Panc1 (cell line): ENCODE measurements at regions not wholly inside any gene's neighbourhood (a gene's known extent, or its start where the extent isn't known, plus 50 kb on each side); places are given as distances from the start of the nearest gene placed in this dataset.

Experiments
- ATAC-seq: fragments of 200-7000 bp; cut with Tn5 transposase; 2 replicates; pipeline ENCODE4 v1.9.1; 2020; ENCODE audit warnings: mild to moderate bottlenecking, moderate library complexity
- BruUV-seq: library from RNA; stranded (reverse); fragments of 400-500 nt; replicated peaks from 2 replicates; lab custom pipeline; 2021; lab: Mats Ljungman, UMichigan
- CTCF ChIA-PET: fragments of 300-600 bp; sonication (Branson Sonifier 250); formaldehyde crosslinking; loops from one replicate; lab custom pipeline; 2022; ENCODE audit warnings: antibody characterized with exemption; lab: Charles Lee
- POLR2A ChIA-PET: fragments of 300-600 bp; sonication (Branson Sonifier 250); formaldehyde crosslinking; loops from one replicate; lab custom pipeline; 2022; ENCODE audit warnings: antibody characterized with exemption; lab: Charles Lee
- DNase-seq: peaks from one replicate; pipeline ENCODE4 v3.0.0-alpha.2; 2010; ENCODE audit warnings: low read depth, low spot score
- H3K27ac ChIP-seq: 2 replicates; pipeline ENCODE4 v1.5.1; 2011; ENCODE audit warnings: mild to moderate bottlenecking, low read length, inconsistent platforms
- H3K27me3 ChIP-seq: fragments of 200-500 bp; sonication (Bioruptor generic); 2 replicates; pipeline ENCODE4 v1.6.0; 2014; ENCODE audit warnings: low read length, inconsistent platforms; ENCODE audit not compliant: control insufficient read depth, insufficient read depth
- H3K36me3 ChIP-seq: fragments of 200-500 bp; sonication (Bioruptor generic); 2 replicates; pipeline ENCODE4 v1.5.1; 2014; ENCODE audit warnings: inconsistent platforms, mild to moderate bottlenecking, low read length, moderate library complexity; ENCODE audit not compliant: control insufficient read depth, insufficient read depth
- H3K4me1 ChIP-seq: 2 replicates; pipeline ENCODE4 v1.5.1; 2011; ENCODE audit warnings: inconsistent platforms, mild to moderate bottlenecking, low read length, moderate library complexity; ENCODE audit not compliant: control insufficient read depth, insufficient read depth
- H3K4me3 ChIP-seq, 2 experiments: 2 replicates each; pipeline ENCODE4 v1.5.1; 2011 to 2012; ENCODE audit warnings: low read depth in 2 of 2, low read length in 2 of 2, mild to moderate bottlenecking in 2 of 2, inconsistent platforms in 1 of 2, moderate library complexity in 1 of 2
- H3K9me3 ChIP-seq: fragments of 200-500 bp; sonication (Bioruptor generic); 2 replicates; pipeline ENCODE4 v1.5.1; 2014; ENCODE audit warnings: low read depth, mild to moderate bottlenecking, inconsistent platforms, low read length, moderate library complexity; ENCODE audit not compliant: control insufficient read depth, insufficient read depth
- POLR2AphosphoS5 ChIP-seq: IDR thresholded peaks from 2 replicates; pipeline ENCODE4 v1.6.1; 2012; ENCODE audit warnings: mild to moderate bottlenecking, low read depth, low read length, moderate library complexity
- SIN3A ChIP-seq: IDR thresholded peaks from 2 replicates; pipeline ENCODE4 v1.6.1; 2012; ENCODE audit warnings: low read depth, mild to moderate bottlenecking, low read length, moderate library complexity, borderline replicate concordance; ENCODE audit not compliant: insufficient read depth
- TCF7L2 ChIP-seq: IDR thresholded peaks from 2 replicates; pipeline ENCODE4 v1.6.1; 2011; ENCODE audit warnings: mild to moderate bottlenecking, low read depth, low read length, inconsistent platforms
- in situ Hi-C: cut with HindIII; loops from 2 replicates; pipeline ENCODE4 v1.10.0; 2016; ENCODE audit warnings: low sequenced_read_pairs, low pct_unique_long_range_greater_than_20kb
- intact Hi-C: fragments of 100-400 bp; cut with micrococcal nuclease; formaldehyde crosslinking; loops from one replicate; pipeline ENCODE4 v1.10.0; 2022; ENCODE audit not compliant: unreplicated experiment
- TF ChIP-seq, protein P1 (sequence below), 2 experiments: IDR thresholded peaks; 2 replicates each; pipeline ENCODE4 v1.6.1; 2011 to 2012; ENCODE audit warnings: low read depth in 2 of 2, control low read depth in 1 of 2, low read length in 1 of 2, mild to moderate bottlenecking in 1 of 2, moderate library complexity in 1 of 2; ENCODE audit not compliant: insufficient read depth in 1 of 2
- TF ChIP-seq, protein P2 (sequence below): fragments of 450-650 bp; IDR thresholded peaks from 2 replicates; pipeline ENCODE4 v1.5.1; 2017; ENCODE audit warnings: mild to moderate bottlenecking

DNA sequence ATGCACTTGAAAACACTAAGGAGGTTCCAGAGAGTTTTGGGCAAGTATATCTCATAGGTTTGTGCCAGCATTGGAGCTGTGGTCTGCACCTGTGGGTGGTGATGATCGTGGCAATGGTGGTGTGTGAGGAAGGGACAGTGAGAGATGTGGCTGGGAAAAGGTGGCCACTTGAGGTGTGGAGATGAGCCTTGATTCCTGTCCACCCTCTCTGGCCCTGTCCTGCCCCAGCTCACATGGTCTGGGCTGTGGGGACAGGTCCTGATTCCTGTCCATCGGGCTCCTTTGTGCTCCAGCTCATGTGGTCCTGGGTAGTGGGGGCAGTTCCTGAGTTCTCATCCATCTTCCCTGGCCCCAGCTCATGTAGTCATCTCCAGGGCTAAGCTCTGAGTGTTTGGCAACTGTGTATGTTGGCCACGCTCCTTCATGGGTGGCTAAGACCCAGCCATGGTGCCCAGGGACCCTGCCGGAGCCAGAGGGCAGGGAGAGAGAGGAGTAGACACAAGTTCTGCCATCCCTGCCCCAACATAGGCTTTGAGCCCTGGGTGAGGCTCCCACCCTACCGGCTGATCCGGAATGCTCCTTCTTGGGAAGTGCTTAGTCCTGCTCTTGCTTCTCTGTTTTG, 294.4 kb upstream of the HDAC4 start:
- ATAC-seq (no peak), DNase-seq (no peak)
- Histone ChIP-seq H3K27ac (no peak overlapping the region), H3K4me3 (no peak overlapping the region), H3K36me3 (no peaks in the 10 kb centered on the region), H3K9me3 (no peaks in the 10 kb centered on the region), H3K4me1 (no peaks in the 10 kb centered on the region), H3K27me3 (no peaks in the 10 kb centered on the region; the same call in 1 of the 2 replicates)
- in situ Hi-C loops (no loop called here), intact Hi-C loops (no loop called here)
- no TSS peak for BruUV-seq
- CTCF ChIA-PET, result no interaction called here
- POLR2A ChIA-PET, result no interaction called here
- TF ChIP-seq POLR2AphosphoS5 (no peak), TCF7L2 (no peak)

DNA sequence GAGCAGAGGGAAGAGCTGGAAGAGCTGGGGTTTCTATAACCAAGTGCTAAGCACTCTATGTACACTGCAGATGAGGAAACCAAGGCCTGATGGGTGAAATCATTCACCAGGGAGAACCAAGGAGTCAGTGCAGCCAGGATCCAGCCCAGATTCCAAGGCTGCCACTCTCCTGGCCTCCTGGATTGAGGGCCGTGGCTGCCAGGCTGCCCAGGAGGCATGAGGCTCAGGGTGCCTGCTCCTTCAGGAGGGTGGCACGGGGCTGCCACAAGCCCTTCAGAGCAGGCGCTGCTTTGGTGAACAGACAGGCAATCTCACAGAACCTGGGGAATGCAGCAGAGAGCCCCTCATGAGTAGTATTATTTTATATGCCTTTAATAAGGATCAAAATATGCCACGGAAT, 293.7 kb upstream of the HDAC4 start:
- H3K4me3 ChIP-seq, result no peak overlapping the region
- no peaks in the 10 kb centered on the region for H3K36me3 ChIP-seq
- no peak overlapping the region for H3K27ac ChIP-seq
- TF ChIP-seq, protein P1, sequence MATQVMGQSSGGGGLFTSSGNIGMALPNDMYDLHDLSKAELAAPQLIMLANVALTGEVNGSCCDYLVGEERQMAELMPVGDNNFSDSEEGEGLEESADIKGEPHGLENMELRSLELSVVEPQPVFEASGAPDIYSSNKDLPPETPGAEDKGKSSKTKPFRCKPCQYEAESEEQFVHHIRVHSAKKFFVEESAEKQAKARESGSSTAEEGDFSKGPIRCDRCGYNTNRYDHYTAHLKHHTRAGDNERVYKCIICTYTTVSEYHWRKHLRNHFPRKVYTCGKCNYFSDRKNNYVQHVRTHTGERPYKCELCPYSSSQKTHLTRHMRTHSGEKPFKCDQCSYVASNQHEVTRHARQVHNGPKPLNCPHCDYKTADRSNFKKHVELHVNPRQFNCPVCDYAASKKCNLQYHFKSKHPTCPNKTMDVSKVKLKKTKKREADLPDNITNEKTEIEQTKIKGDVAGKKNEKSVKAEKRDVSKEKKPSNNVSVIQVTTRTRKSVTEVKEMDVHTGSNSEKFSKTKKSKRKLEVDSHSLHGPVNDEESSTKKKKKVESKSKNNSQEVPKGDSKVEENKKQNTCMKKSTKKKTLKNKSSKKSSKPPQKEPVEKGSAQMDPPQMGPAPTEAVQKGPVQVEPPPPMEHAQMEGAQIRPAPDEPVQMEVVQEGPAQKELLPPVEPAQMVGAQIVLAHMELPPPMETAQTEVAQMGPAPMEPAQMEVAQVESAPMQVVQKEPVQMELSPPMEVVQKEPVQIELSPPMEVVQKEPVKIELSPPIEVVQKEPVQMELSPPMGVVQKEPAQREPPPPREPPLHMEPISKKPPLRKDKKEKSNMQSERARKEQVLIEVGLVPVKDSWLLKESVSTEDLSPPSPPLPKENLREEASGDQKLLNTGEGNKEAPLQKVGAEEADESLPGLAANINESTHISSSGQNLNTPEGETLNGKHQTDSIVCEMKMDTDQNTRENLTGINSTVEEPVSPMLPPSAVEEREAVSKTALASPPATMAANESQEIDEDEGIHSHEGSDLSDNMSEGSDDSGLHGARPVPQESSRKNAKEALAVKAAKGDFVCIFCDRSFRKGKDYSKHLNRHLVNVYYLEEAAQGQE (IDR thresholded peaks at IDR 0.05; ENCODE audit: insufficient read depth in 1 of 2, low read depth in 2 of 2, low read length in 1 of 2), result no peak
- TF ChIP-seq POLR2AphosphoS5, result no peak
- no peak for TF ChIP-seq SIN3A
- TF ChIP-seq TCF7L2, result no peak
- TF ChIP-seq, protein P2, sequence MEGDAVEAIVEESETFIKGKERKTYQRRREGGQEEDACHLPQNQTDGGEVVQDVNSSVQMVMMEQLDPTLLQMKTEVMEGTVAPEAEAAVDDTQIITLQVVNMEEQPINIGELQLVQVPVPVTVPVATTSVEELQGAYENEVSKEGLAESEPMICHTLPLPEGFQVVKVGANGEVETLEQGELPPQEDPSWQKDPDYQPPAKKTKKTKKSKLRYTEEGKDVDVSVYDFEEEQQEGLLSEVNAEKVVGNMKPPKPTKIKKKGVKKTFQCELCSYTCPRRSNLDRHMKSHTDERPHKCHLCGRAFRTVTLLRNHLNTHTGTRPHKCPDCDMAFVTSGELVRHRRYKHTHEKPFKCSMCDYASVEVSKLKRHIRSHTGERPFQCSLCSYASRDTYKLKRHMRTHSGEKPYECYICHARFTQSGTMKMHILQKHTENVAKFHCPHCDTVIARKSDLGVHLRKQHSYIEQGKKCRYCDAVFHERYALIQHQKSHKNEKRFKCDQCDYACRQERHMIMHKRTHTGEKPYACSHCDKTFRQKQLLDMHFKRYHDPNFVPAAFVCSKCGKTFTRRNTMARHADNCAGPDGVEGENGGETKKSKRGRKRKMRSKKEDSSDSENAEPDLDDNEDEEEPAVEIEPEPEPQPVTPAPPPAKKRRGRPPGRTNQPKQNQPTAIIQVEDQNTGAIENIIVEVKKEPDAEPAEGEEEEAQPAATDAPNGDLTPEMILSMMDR, result no peak
- ATAC-seq (no peak), DNase-seq (no peak)
- ChIA-PET POLR2A (no interaction called here), CTCF (no interaction called here)
- no peaks in the 10 kb centered on the region for H3K4me1 ChIP-seq
- no TSS peak for BruUV-seq
- no peaks in the 10 kb centered on the region for H3K9me3 ChIP-seq
- in situ Hi-C loops (no loop called here), intact Hi-C loops (no loop called here)
- H3K27me3 ChIP-seq, result no peaks in the 10 kb centered on the region; the same call in 1 of the 2 replicates

DNA sequence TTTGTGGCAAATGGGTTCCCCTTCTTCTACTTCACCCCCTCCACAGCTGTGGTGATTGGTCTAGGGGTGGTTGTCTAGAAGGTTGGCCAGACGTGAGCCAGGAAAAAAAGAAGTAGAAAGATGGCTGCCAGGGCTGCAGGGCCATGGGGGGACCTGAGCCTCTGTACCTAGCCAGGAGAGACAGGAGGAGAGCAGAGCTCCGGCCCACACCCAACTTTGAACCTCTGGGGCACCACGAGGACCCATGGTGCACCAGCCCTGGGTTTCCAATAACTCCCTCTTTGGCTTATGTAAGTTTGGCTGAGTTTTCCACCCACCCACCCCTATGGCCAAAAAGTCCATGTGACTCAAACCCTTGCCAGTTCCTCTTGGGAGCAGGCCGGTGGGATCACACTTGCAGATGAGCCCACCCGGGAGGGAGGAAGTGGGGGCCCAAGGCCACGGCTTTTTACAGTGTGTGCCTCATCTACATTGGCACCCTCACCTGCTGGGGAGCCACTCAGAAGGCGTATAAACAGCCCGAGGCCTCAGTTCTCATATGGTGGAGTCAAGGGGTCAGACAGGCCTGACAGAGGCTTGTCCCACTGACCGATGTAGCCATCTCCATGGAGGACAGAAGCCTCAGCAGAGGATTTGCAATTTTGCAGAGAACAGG, 293.1 kb upstream of the HDAC4 start:
- in situ Hi-C loops, result no loop called here
- Histone ChIP-seq H3K27ac (no peak overlapping the region), H3K9me3 (no peaks in the 10 kb centered on the region), H3K4me1 (no peaks in the 10 kb centered on the region), H3K36me3 (no peaks in the 10 kb centered on the region), H3K27me3 (no peaks in the 10 kb centered on the region; the same call in 1 of the 2 replicates), H3K4me3 (no peak overlapping the region)
- no TSS peak for BruUV-seq
- ChIA-PET POLR2A (no interaction called here), CTCF (no interaction called here)
- no peak for ATAC-seq
- DNase-seq, result no peak
- TF ChIP-seq TCF7L2, result no peak
- TF ChIP-seq, protein P1 (IDR thresholded peaks at IDR 0.05; ENCODE audit: insufficient read depth in 1 of 2, low read depth in 2 of 2, low read length in 1 of 2), result no peak
- no peak for TF ChIP-seq POLR2AphosphoS5
- TF ChIP-seq, protein P2, result no peak
- no peak for TF ChIP-seq SIN3A
- intact Hi-C loops, result no loop called here
